Right ventricle myocardium superior (tissue), 1 donor: ENCODE measurements at regions not wholly inside any gene's neighbourhood (a gene's known extent, or its start where the extent isn't known, plus 50 kb on each side); places are given as distances from the start of the nearest gene placed in this dataset.
"Not testable (repeated sequence)": the region's sequence is repeated elsewhere in the genome, so short reads cannot be mapped to it uniquely, and the experiment has no call there.

ENCODE experiments used
- ATAC-seq: fragments of 200-7000 bp; cut with Tn5 transposase; one replicate; pipeline ENCODE4 v1.9.1; 2020; ENCODE audit warnings: mild to moderate bottlenecking; ENCODE audit not compliant: poor library complexity
- DNase-seq: peaks from one replicate; pipeline ENCODE4 v3.0.0-alpha.2; 2020
- intact Hi-C: fragments of 100-400 bp; cut with DNase I; formaldehyde crosslinking; loops from one replicate; pipeline ENCODE4 v1.11.2; 2022
- donor health status: DM: no; HTN: yes; CAD: no; lungs with severe emphysema.

DNA sequence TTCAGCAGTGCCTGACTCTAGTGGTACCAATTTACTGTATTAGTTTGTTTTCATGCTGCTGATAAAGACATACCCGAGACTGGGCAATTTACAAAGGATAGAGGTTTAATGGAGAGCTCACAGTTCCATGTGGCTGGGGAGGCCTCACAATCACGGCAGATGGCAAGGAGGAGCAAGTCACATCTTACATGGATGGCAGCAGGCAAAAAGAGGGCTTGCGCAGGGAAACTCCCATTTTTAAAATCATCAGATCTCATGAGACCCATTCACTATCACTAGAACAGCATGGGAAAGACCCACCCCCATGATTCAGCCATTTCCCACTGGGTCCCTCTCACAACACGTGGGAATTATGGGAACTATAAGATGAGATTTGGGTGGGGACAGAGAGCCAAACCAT lies 243.7 kb upstream of the KLF3 start:
- ATAC-seq, intact Hi-C loops, DNase-seq: not testable (repeated sequence)

DNA sequence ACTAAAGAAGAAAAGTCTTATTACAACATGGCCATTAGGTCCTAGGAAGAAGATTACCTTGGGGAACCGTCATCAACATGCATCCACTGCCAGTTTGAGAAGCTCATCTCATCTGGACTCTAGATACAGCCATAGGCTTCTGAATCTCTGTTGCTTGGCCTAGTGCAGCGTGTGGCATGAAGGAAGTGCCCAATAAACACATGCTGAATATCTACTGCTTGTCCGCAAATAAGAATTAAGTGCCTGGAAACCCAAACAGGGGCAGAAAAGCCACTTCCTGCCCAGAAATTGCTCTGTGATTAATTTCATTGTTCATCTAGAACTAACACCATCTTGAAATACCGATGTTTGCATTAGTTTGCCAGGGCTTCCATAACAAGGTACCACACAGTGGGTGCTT lies 241.1 kb upstream of the KLF3 start:
- intact Hi-C loops = no loop called here
- DNase-seq (no peak), ATAC-seq (no peak)

DNA sequence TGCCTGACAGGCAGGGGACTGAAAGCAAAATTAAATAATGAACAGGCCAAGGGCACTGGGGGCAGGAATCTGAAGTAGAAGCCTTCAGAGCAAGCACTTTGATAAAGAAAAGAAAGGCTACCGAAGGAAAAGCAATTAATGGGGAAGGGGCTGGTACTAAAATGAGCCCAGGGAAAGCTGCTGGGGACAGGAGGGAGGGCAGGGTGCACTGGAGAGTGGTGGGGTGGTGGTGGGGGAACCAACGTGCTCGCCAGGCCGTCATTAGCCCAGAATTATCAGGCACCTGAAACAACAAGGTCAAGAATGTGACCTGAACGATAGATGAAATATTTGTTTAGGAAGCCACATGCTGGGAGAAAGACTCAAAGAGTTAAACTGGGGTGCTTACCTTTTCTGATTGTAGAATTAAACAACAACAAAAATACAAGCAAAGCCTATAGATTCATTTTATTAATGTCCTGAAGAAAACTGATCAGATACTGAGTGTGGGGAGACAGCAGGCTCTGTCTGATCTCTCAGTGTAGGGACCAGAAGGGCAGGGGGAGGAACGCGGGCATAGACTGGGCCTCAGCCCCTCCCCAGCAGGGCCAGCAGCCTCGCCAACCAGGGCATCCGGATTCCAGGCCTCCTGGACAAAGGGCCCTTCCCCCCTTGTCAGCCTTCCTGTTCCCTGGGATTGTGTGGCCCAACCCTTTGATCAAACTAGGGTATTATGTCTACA lies 239.7 kb upstream of the KLF3 start:
- intact Hi-C loops = no loop called here
- no peak for ATAC-seq
- no peak for DNase-seq

- intact Hi-C loops = no loop called here
- DNase-seq = no peak
These were observed 237.5 kb upstream of the KLF3 start for GRCh38 chr4:38426532-38426931.

GRCh38 chr4:38430841-38431240 lies 233.2 kb upstream of the KLF3 start:
- DNase-seq (no peak), ATAC-seq (no peak)
- intact Hi-C loops = no loop called here

More at GRCh38 chr4:38426532-38426931, 237.5 kb upstream of the KLF3 start:
- no peak for ATAC-seq

GRCh38 chr4:38442073-38442788 lies 221.8 kb upstream of the KLF3 start:
- intact Hi-C loops = no loop called here
- ATAC-seq (no peak), DNase-seq (no peak)

GRCh38 chr4:38449506-38450174 lies 214.4 kb upstream of the KLF3 start:
- no peak for ATAC-seq
- intact Hi-C loops = no loop called here
- DNase-seq = no peak

DNA sequence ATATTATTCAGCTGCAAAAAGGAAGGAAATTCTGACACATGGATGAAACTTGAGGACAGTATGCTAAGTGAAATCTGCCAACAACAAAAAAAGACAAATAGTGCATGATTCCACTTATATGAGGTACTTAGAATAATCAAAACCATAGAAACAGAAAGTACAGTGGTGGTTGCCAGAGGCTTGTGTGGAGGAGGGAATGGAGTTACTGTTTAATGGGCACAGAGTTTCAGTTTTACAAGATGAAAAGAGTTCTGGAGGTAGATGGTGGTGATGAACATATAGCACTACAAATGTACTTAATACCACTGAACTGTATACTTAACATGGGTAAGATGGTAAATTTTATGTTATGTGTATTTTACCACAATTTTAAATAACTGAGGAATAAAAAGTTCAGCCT lies 212.0 kb upstream of the KLF3 start:
- DNase-seq (no peak), ATAC-seq (no peak)
- intact Hi-C loops = no loop called here

GRCh38 chr4:38452542-38452941 lies 211.5 kb upstream of the KLF3 start:
- DNase-seq (no peak), ATAC-seq (no peak)
- intact Hi-C loops = no loop called here

DNA sequence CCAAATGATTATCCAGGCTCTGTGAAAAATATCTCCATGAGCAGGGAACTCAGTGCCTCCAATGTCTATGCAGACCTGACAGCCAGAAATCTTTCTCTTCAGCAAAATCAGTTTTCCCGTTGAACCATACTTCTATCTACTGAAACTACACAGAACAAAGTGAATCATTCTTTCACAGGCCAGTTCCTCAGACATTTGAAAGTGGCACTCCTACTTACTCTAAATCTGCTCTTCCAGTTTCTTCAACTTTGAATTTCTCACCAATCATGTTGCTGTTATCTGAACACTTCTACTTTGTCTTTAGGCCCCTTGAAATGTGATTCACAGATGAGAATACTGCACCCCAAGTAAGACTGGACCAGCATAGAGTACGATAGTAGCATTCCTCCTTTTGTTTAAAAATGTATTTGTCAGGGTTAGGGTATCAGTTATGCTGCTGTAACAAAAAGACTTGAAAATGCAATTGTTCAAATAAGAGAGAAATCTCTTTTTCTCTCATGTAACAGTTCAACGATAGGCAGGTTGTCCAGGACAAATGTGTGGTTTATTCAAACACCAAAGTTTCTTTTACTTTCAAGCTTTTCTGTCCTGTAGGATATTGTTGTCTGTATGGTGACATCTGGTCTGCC lies 210.6 kb upstream of the KLF3 start:
- ATAC-seq = no peak
- no peak for DNase-seq
- intact Hi-C loops = no loop called here

- DNase-seq (no peak), ATAC-seq (no peak)
- intact Hi-C loops = no loop called here
These were observed 209.7 kb upstream of the KLF3 start for GRCh38 chr4:38454284-38454683.

DNA sequence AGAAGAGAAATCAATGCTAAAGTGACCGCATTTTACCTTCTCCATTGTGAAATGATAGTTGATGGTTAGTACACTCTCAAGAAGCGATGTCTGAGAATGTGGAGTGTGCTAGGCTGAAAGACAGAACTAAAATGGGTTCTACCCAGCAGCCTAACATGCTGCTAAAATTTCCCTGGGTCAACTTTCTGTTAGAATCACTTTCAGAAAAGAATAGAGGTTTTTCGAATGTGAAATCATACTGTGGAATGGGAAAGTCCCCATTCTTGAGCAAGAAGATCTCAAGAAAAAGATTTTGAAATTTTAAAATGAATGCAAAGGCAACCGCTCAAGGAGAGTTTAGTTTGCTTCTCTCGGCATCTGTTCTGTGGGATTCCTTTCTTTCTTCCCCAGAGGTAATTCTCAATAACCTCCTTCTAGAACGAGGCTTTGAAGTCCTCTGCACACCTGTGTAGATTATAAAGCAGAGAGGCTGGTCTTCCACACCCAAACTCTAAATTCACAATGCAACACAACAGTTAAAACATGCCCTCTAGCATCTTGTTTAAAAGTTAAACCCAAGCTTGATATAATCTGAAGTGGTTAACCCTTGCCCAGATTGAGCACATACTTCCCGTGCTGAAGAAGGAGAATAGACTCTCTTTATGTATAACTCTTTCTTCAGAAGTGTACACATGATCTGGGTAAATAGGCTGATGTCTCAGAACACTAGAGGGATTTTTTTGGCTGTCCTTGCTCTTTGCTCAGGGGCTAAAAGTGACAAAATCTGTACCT lies 208.7 kb upstream of the KLF3 start:
- no peak for ATAC-seq

DNA sequence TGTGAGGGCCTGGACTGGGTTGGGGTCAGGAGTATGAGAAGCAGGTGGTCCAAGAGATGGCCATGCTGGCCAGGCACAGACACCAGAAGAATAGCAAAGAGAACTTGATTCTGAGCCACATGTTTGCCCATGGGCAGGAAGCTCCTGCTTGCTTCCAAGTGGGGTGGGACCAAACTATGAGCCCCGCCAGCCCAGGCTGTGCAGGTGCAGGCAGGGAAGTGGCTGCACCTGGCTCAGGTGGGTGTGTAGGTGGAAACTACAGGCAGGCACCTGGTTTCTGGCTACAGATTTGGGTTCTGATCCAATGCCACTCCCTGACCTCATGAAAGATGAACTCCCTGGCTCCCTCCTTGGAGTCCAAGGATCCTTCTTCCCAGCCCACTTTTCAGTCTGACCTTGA lies 207.9 kb upstream of the KLF3 start:
- intact Hi-C loops = no loop called here
- DNase-seq (no peak), ATAC-seq (no peak)

More for the DNA sequence above, 208.7 kb upstream of the KLF3 start:
- DNase-seq = no peak
- intact Hi-C loops = no loop called here

DNA sequence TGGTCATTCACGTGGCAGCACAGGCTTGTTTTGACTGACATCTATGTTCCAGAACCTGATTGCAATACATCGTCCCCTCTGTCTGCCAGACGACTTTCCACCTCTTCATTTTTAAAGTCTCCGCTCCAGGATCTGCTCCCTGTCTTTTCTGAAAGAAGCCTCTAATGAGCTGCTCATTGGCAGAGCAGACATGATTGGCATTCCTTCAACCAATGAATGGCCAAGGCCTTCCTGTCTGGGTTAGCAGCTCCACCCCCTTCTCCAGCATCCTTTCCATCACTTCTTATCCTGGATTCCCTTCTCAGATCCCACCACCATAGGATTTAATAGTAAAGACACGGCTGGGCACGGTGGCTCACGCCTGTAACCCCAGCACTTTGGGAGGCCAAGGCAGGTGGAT lies 202.7 kb upstream of the KLF3 start:
- DNase-seq (no peak), ATAC-seq (no peak)
- intact Hi-C loops = no loop called here

DNA sequence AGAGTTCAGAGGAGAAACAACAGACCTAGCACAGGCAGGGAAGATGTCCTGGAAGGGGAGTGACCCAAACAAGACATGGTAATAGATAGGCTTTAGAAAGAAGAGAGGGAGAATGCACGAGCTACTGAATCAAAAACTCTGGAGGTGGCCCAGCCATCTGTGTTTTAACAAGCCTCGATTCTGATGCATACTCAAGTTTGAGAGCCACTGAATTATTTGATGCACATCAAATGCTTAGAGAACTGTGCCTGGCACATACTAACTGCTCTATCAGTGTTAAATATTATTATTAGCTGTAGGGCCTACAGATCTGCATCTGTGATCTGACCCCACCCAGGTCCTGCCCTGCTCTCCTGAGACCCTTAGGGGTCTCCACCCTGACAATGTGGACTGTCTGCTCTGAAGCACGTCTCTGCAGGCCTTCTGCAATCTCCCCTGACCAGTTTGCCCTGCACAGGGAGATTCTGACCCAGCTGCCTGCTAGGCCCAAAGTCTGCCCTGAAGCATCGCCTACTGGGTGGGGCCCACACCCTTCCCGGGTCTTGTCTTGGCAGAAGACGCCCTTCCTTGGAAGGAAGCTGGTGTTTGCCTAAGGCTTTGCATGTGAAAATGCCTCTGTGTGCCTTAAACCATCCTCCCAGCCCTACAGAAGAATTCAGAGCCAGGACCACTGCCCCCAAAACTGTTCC lies 201.5 kb upstream of the KLF3 start:
- intact Hi-C loops = no loop called here
- DNase-seq = no peak

GRCh38 chr4:38463268-38463958 lies 200.6 kb upstream of the KLF3 start:
- intact Hi-C loops = no loop called here
- no peak for DNase-seq
- no peak for ATAC-seq

More for the DNA sequence above, 201.5 kb upstream of the KLF3 start:
- ATAC-seq = no peak

- DNase-seq = no peak
- ATAC-seq = no peak
- intact Hi-C loops = no loop called here
These were observed 199.7 kb upstream of the KLF3 start for GRCh38 chr4:38464328-38464727.

DNA sequence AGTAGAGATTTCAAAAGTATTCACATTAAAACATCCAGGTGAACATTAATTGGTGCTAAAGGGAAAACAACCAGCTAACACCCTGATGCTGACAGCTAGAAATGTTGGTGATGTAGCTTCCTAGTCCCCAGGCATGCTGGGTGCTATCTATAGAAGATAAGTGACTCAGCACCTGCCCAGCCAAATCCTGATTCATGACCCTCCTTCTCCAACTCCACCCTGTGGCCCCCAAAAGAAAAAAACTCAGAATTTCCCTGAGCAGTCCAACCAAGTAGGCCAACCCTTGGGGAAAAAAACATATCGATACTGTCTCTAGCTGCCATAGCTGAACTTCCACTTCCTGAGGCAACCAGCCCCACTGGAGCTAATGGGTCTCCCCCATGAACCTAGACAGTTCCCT lies 197.6 kb upstream of the KLF3 start:
- intact Hi-C loops = no loop called here
- no peak for DNase-seq
- no peak for ATAC-seq
